PFSK-1 (cell line): ENCODE measurements at regions not wholly inside any gene's neighbourhood (a gene's known extent, or its start where the extent isn't known, plus 50 kb on each side); places are given as distances from the start of the nearest gene placed in this dataset.

Experiments used
- FOXP2 ChIP-seq: optimal IDR thresholded peaks from 2 replicates; pipeline ENCODE3; 2011; ENCODE audit warnings: borderline replicate concordance, control low read depth, inconsistent platforms; ENCODE audit not compliant: insufficient read depth; ENCODE audit errors: extremely low read length, extremely low read depth
- POLR2AphosphoS5 ChIP-seq: IDR thresholded peaks from 2 replicates; pipeline ENCODE4 v1.6.1; 2012; ENCODE audit warnings: low read depth, mild to moderate bottlenecking, control low read depth, low read length, moderate library complexity
- REST ChIP-seq, 2 experiments: IDR thresholded peaks; 2 replicates each; pipeline versions ENCODE4 v1.6.1 to v1.8.0; 2011 to 2012; ENCODE audit warnings: low read depth in 2 of 2, low read length in 2 of 2, control low read depth in 1 of 2, inconsistent platforms in 1 of 2, mild to moderate bottlenecking in 1 of 2, moderate library complexity in 1 of 2; ENCODE audit not compliant: insufficient read depth in 1 of 2
- SIN3A ChIP-seq: IDR thresholded peaks from 2 replicates; pipeline ENCODE4 v1.6.1; 2012; ENCODE audit warnings: mild to moderate bottlenecking, low read length, moderate library complexity, borderline replicate concordance; ENCODE audit not compliant: insufficient read depth
- TAF1 ChIP-seq: IDR thresholded peaks from 2 replicates; pipeline ENCODE4 v1.6.1; 2012; ENCODE audit warnings: low read length, control low read depth, borderline replicate concordance; ENCODE audit not compliant: insufficient read depth

GRCh38 chr13:71964491-71965100, 97.6 kb upstream of the DACH1 start:
- TF ChIP-seq TAF1 (no peak), FOXP2 (no peak), REST (IDR thresholded peaks at IDR 0.05; ENCODE audit: insufficient read depth in 1 of 2, low read depth in 2 of 2, low read length in 2 of 2) (no peak), POLR2AphosphoS5 (no peak), SIN3A (no peak)

DNA sequence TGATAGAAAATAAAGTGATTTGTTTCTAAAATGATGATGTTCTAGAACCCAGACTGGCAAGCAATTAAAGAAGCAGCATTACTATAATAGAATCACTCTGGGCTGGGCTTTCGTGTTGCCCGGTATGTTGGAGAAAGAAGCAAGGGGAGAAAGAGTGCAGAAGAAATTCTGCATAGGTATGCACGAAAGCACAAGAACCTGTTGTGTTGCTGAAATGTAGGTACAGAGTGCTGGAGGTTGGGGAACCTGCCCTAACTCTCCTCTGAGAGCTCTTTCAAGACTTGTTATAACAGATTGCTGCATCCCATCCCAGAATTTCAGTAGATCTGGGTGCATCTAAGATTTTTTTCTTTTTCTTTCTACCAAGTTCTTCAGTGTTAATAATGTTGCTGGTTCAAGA, 95.7 kb upstream of the DACH1 start:
- TF ChIP-seq REST (IDR thresholded peaks at IDR 0.05; ENCODE audit: insufficient read depth in 1 of 2, low read depth in 2 of 2, low read length in 2 of 2) (no peak), SIN3A (no peak), POLR2AphosphoS5 (no peak)

- TF ChIP-seq TAF1 (no peak), FOXP2 (no peak), POLR2AphosphoS5 (no peak), REST (IDR thresholded peaks at IDR 0.05; ENCODE audit: insufficient read depth in 1 of 2, low read depth in 2 of 2, low read length in 2 of 2) (no peak), SIN3A (no peak)
Measured at GRCh38 chr13:71962126-71962525, 95.1 kb upstream of the DACH1 start.

DNA sequence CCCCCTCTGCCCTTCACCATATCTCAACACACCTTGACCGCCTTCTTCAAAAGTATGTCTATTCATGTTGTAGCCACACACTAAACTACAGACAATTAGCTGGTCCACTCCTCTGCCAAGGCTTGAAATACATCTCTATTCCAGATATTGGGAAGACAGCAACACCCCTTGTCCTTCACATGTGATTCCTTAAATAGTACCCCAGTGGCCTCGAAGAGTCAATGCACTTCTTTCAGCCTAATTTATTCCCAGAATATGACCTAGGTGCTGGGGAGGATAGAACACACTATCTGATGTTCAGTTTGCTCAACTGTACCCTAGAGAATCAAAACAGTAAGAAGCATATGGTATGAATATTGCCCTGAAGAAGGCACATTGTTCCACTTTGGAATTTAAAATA, 82.4 kb upstream of the DACH1 start:
- TF ChIP-seq SIN3A (no peak), POLR2AphosphoS5 (no peak), FOXP2 (no peak)

DNA sequence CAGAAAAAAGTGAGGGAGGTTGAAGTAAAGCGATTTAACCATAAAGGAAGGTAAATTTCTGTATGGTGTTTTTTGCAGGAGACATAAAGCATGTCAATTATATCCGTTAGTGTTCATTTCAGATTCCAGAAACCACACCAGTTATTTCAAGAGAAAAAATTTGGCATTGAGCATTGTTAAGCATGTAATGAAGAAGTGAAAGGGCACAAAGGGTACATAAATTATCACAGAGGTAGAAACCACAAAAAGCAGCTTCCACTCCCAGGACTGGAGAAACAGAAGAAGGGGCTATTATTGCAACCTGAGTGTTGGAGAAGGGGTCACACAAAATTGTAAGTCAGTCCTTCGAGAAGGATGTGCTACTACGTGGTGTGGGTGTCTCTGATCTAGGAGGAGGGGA, 72.2 kb upstream of the DACH1 start:
- TF ChIP-seq FOXP2 (no peak), SIN3A (no peak), POLR2AphosphoS5 (no peak), TAF1 (no peak), REST (IDR thresholded peaks at IDR 0.05; ENCODE audit: insufficient read depth in 1 of 2, low read depth in 2 of 2, low read length in 2 of 2) (no peak)
